Cortex of kidney (tissue), 1 donor: ENCODE measurements at regions not wholly inside any gene's neighbourhood (a gene's known extent, or its start where the extent isn't known, plus 50 kb on each side); places are given as distances from the start of the nearest gene placed in this dataset.

Source experiments
- DNase-seq: peaks from one replicate; lab custom pipeline; 2025; lab: John Stamatoyannopoulos, UW

DNA sequence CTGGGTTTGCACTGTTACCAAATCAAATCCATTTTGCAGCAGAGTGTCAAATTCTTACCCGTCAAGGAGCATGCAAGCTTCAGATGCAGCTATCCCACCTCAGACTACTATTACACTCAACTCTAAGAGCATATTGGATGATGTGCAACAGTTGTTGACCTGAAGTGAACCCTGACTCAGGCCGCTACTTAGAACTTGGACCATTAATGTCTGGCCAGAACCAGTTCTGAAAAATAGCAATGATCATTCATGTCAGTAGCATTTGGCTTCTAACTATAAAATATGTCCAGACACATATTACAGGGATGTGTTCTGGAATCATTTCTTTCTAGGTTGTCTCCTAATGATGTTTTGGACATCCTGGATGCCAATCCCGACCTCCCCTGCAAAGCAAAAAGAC, 135.5 kb upstream of the PKDCC start:
- no peak for DNase-seq

- DNase-seq: no peak
Observed at GRCh38 chr2:41912776-41913175, 135.0 kb upstream of the PKDCC start.

DNA sequence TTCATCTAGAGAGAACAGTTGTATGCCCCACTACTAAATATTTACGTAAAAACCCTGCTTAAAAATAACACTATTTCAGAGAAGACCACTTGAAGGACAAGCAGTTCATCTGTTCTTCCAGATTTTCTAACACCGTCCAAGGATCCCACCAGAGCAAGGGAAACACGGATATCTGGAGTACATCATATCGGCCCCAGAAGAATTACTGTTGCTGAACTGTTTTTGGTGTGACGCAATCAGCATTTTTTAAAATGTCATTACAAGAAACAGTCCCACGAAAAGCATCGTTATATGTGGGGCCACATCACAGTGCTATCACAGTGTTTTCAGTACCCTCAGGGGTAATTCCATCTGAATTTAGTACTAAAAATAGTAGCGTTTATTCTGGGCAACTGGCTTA, 134.5 kb upstream of the PKDCC start:
- DNase-seq: no peak

- no peak for DNase-seq
Observed at GRCh38 chr2:41913921-41914609, 133.8 kb upstream of the PKDCC start.

DNA sequence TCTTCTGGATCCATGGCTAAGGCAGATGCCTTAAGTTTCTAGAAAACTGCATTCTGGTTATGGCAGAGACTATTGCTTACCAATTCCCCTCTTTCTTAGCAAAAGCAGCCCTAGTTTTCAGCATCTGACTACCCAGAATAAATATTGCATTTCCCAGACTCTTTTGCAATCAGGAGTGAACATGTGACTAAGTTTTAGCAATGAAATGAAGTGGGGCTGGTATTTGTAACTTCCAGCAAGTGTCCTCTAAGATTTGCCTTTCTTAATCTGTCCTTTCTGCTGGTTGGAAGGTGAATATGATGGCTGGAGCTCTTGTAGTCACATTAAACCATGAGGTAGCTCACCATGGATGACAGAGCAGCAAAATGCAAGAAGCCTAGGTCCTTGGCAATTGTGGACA, 132.9 kb upstream of the PKDCC start:
- DNase-seq: no peak

DNA sequence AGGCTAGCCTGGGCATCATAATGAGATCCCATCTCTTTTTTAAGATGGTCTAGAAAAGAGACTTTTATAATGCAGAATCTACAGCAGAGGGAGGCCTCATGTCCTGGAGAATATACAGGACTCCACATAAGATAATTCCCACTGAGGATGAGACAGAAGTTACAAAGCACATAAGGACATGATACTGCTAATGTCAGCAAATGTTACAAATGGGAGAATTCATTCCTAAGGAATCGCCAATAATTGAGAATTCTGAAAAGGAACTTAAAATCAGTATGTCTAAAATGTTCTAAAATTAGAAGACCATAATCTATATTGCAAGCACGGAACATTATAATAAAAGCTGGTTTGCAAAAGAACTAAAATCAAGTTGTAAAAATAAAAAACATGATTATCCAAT, 131.6 kb upstream of the PKDCC start:
- DNase-seq: no peak

DNA sequence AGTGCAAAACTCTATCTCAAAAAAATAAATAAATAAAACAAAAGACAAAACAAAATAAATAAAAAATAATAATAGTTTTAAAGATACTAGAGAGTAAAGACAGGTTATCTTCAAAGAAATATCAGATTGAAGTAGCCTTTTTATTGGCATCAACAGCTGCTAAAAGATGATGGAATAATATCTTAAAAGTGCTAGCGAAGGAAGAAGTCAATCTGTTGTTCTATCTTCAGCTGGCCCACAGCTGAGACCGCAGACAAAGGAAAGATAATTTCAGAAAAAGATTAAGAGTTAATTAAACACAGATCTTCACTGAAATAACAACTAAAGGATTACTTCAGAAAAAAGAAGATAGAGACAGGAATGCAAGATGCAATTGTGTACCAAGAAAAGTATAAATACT, 130.2 kb upstream of the PKDCC start:
- DNase-seq: no peak

- no peak for DNase-seq
Observed at GRCh38 chr2:41919135-41919534, 128.7 kb upstream of the PKDCC start.

- no peak for DNase-seq
Observed at GRCh38 chr2:41920181-41920580, 127.6 kb upstream of the PKDCC start.

DNA sequence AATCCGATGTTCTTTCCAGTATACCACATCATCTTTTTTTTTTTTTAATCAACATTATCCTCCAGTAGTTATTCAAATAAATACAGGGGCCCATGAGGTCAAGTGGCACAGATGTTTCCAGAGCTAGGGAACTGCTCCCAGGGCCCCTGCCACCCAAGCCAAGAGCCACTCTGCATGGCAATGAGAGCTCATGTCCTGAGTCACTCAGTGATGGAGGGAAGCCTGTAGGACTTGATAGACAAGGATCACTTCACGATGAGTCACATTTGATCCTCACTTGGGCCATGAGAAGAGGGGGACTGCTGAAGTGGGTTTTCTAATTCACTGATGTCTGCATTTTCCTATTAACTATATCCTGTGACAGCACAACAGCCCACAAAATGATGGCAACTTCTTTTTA, 127.0 kb upstream of the PKDCC start:
- no peak for DNase-seq

GRCh38 chr2:41922177-41922576, 125.6 kb upstream of the PKDCC start:
- DNase-seq: no peak

DNA sequence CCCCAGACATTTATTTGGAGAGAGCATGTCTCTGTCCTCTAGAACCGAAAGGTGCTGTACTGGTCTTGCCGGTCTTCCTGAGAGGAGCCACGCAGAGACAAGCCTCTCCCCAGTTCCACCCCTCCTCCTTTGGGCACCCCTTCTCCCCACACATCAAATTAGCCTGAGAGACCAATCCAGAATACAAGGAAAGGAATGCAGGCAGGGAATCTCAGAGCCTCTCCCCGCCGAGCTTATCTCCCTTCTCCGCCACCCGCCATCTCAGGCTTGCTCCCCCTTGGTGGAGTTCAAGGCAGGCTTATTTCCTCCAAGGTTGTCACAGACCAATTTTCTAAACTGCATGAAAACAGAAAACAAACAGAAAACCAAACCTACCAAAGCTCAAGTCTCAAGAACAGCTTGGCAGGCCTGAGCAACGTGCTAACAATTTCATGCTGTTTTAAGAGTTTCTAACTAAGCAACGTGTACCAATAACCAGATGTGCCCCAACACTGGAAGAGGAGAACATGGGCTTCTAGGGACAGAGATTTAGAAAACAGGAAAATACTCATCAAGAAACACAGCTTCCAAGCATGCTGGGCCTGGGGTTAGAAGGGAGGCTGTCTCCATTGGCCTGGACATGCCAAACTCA, 124.5 kb upstream of the PKDCC start:
- DNase-seq: no peak

GRCh38 chr2:41924024-41924423, 123.8 kb upstream of the PKDCC start:
- no peak for DNase-seq

DNA sequence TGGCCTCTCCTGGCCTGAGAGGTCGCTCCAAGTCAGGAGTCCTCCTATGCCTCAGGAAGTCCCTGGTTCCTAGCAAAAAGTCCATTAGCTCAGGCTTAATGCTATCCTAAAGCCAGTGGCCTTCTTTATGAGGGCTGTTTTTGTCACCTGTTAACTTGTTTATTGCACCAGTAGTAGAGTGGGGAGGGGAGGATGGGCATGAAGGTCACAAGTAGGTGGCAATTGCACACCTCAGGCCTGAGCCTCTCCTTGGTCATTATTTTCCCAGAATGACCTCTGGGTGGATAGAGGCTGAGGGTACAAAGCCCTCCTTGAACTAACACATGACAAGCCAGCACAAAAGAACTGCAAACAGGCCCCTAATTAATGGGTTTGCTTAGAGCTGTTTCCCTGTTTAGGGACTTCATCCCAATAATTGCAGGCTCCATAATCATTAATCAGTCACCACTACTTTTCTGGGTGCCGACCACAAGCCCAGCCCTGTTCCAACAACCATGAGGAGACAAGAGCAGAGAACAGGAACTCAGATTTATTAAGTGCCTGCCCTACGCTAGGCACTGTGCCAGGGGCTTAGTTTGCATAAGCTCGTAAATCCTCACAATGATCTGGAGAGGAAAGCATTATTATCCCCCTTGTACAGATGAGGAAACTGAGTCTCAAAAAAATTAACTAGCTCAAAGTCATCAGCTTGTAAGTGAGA, 123.0 kb upstream of the PKDCC start:
- DNase-seq: no peak

DNA sequence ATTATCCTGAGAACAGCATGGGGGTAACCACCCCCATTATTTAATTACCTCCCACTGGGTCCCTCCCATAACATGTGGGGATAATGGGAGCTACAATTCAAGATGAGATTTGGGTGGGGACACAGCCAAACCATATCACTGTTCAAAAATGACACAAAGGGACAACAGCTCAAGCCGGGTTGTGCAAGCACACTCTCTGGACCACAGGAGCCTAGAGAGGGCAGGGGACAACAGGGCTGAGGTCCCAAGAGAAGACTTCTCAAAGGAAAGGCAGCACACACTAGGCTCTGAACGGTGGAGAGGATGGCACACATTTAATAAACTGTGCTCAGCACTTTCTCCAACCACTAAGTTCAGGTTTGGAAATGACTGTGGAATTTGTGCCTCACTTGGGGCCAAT, 122.1 kb upstream of the PKDCC start:
- no peak for DNase-seq

GRCh38 chr2:41926614-41927580, 120.9 kb upstream of the PKDCC start:
- DNase-seq: no peak

DNA sequence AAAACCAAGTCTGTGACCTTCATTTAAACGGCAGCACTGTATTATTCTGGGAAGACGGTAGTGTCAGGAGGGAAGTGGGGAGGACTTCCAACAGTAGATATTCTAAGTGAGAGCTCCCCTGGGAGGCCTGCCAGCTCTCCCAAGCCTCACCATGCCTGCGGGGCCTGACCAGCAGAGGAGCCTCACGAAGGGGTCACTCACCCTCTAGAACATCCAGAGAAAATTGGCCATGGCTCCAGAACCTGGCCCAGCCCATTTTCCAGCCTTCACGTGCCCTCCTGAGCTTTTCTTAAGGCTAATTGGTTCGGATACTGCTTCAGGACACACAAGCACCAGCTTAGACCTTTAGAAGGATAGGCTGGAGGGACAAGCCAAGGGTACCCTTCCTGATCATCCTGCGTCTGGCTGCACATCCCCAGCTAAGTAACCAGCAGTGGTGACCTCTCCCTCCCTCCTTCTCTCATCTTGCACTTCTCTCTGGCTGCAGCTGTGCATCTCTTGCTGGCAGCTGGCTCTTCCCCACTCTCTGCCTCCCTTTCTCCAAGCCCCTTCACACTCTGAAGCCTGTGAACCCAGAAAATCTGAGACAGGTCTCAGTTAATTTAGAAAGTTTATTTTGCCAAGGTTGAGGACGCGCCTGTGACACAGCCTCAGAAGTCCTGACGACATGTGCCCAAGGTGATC, 120.1 kb upstream of the PKDCC start:
- no peak for DNase-seq

- DNase-seq: no peak
Observed at GRCh38 chr2:41928526-41928925, 119.3 kb upstream of the PKDCC start.

- DNase-seq: no peak
Observed at GRCh38 chr2:41930807-41931566, 116.8 kb upstream of the PKDCC start.

- DNase-seq: no peak
Observed at GRCh38 chr2:41932241-41933045, 115.4 kb upstream of the PKDCC start.
